PC-9 (cell line): ENCODE measurements at regions not wholly inside any gene's neighbourhood (a gene's known extent, or its start where the extent isn't known, plus 50 kb on each side); places are given as distances from the start of the nearest gene placed in this dataset.

Experiments
- EZH2 ChIP-seq: fragments of 200-600 bp; sonication (generic); IDR thresholded peaks from 2 replicates; pipeline ENCODE4 v1.8.0; 2017; ENCODE audit warnings: antibody characterized with exemption, low read depth
- TF ChIP-seq, protein P1 (sequence below): fragments of 200-600 bp; sonication (generic); conservative IDR thresholded peaks from 2 replicates; pipeline ENCODE4 v1.6.1; 2017; ENCODE audit warnings: mixed run types, antibody characterized with exemption, mild to moderate bottlenecking, moderate library complexity

DNA sequence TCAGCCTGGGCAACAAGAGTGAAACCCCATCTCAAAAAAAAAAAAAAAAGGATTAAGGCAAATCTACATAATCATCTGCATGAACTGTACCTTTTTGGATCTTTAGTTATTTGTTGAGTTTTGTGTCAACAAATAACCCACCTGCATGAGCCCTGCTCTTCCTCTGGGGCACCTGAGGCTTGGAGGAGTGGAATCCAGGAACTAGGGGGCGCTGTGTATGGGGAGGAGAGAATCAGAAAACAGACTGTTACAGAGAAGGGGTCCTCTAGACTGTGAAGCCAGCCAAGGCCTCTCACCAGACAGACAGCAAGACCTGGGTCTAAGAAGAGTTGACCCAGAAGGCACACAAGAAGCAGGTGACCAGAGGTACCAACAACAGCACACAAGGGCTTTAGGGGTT, 682.8 kb upstream of the NRP1 start:
- TF ChIP-seq, protein P1, sequence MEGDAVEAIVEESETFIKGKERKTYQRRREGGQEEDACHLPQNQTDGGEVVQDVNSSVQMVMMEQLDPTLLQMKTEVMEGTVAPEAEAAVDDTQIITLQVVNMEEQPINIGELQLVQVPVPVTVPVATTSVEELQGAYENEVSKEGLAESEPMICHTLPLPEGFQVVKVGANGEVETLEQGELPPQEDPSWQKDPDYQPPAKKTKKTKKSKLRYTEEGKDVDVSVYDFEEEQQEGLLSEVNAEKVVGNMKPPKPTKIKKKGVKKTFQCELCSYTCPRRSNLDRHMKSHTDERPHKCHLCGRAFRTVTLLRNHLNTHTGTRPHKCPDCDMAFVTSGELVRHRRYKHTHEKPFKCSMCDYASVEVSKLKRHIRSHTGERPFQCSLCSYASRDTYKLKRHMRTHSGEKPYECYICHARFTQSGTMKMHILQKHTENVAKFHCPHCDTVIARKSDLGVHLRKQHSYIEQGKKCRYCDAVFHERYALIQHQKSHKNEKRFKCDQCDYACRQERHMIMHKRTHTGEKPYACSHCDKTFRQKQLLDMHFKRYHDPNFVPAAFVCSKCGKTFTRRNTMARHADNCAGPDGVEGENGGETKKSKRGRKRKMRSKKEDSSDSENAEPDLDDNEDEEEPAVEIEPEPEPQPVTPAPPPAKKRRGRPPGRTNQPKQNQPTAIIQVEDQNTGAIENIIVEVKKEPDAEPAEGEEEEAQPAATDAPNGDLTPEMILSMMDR, result no peak
- no peak for TF ChIP-seq EZH2
